CD4-positive, alpha-beta T cell treated with Interleukin-4 for 4 hours (primary cell): ENCODE measurements at regions not wholly inside any gene's neighbourhood (a gene's known extent, or its start where the extent isn't known, plus 50 kb on each side); places are given as distances from the start of the nearest gene placed in this dataset.
"Not testable (repeated sequence)": the region's sequence is repeated elsewhere in the genome, so short reads cannot be mapped to it uniquely, and the experiment has no call there.

Experiments
- DNase-seq: peaks from one replicate; pipeline ENCODE4 v3.0.0-alpha.2; 2020

DNA sequence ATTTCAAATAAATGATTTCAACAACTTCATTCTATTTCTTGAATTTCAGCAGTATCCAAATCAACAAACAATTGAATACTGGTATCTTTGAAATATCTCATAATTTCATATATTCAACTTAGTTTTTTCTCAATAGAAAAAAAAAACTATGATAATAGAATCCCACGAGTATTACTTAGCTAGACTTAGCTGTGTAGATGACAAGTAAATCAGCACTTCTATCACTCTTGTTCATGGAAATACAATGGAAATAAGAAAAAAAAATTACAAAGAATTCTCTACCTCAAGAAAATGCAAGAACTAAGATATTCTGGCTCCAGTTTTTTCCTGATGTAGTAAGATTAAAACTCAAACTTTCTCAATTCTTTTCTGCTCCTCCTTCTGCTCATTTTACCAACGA, 256.2 kb upstream of the KYNU start:
- no peak for DNase-seq

DNA sequence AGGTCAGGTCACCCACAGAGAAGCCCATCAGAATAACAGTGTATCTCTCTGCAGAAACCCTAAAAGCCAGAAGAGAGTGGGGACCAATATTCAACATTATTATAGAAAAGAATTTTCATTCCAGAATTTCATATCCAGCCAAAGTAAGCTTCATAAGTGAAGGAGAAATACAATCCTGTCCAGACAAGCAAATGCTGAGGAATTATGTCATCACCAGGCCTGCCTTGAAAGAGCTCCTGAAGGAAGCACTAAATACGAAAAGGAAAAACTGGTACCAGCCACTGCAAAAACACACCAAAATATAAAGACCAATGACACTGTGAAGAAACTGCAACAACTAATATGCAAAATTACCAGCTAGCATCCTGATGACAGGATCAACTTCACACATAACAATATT, 260.0 kb upstream of the KYNU start:
- DNase-seq: no peak

DNA sequence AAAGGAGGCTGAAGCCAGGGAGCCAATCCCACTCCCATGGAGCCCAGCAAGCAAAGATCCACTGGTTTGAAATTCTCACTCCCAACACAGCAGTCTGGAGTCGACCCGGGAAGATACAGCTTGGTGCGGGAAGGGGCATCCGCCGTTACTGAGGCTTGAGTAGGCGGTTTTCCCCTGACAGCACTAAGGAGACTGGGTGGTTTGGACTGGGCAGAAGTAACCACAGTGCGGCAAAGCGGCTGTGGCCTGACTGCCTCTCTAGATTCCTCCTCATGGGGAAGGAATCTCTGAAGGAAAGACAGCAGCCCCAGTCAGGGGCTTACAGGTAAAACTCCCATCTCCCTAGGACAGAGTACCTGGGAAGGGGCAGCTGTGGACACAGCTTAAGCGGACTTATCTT, 261.6 kb upstream of the KYNU start:
- no peak for DNase-seq

GRCh38 chr2:142613193-142613592, 264.3 kb upstream of the KYNU start:
- DNase-seq: not testable (repeated sequence)

DNA sequence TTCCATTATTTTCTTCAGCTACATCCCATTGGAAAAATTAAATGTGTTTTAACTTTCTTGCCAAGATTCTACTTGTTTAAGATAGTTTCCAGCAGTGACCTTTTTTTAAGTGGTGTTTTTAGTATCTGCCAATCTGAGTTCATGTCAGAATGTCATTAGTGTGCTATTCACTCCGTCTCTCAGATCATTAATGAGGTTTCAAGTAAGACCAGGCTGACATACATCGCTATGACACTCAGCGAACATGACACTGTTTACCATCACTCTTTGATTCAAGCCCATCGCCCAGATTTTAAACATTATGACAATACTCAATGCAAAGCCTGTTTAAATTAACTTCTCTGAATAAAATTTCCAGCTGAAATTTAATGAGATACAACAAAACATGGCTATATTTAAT, 272.0 kb upstream of the KYNU start:
- DNase-seq: no peak

GRCh38 chr2:142603759-142604158, 273.7 kb upstream of the KYNU start:
- no peak for DNase-seq

DNA sequence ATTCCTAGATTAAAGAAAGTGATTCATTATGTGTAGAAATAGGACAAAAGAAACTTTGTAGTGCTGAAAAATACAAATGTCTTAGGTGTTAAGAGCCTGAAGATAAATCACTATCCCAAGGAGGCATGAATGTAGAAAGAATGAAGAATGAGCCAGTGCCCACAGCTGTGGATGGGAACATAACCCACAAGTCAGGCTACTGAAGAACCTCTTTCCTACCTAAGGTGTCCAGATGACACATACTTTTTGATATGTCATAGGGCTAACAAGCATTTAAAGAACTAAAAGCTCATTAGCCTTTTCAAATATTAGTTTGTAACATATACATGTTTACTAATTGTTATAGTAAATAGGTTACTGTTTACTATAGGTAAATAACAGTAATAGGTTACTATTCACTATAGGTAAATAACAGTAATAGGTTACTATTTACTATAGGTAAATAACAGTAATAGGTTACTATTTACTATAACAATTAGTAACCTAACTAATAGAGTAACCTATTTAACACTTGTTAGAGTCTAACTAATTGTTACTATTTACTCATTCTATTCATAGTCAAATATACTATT, 275.0 kb upstream of the KYNU start:
- no peak for DNase-seq

GRCh38 chr2:142601794-142602193, 275.7 kb upstream of the KYNU start:
- DNase-seq: no peak

DNA sequence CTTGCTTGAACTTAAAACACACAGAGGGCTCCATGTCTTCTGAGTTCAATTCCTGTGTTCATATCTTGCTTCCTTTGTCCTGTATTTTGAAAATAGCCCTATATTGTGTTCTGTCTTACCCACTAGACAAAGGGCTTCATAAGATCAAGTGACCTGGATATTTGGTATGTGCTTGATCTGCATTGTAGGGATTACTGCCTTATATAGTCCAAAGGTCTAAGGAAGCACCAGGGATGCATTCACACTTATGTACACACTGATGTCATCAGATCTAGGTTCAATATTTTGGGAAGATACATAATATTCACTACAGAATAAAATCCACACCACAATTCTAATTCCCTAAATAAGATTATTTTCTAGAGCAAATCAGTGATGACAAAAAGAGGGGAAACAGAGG, 278.0 kb upstream of the KYNU start:
- no peak for DNase-seq

DNA sequence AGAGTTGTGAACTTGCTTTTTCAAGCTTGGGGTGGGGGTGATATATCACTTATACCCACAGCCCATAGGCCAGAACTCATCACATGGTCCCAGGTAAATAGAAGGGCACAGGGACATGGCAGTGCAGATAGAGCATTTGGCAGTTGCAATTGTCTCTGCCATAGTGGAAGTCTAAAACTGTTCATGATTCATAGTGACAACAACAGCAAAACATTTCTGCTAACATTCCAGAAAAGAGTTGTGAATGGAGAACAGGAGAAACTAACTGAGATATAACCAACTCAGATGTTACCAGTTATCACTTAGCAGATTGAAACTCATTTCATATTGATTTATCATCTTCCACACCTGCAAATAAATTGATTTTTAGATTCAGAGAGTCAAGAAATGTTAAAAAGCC, 278.6 kb upstream of the KYNU start:
- no peak for DNase-seq

DNA sequence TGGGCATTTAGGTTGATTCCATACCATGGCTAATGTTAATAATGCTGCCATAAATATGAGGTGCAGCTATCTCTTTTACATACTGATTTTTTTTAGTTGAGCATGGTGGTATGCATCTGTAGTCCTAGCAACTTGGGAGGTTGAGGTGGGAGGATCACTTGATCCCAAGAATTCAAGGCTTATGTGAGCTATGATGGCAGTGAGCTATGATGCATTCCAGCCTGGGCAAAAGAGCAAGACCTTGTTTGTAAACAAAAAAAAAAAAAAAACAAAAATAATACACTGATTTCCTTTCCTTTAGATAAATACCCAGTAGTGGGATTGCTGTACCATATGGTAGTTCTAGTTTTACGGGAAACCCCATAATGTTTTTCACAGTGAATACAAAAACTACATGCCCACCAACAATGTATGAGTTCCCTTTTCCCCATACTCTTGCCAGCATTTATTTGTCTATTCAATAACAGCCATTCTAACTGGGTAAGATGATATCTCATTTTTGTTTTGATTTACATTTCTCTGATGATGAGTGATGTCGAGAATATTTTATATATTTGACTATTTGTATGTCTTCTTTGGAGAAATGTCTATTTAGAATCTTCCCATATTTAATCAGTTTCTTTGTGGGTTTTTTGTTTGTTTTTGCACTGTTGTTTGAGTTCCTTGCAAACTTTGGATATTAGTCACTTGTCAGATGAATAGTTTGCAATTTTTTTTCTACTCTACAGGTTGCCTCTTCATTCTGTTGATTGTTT, 281.0 kb upstream of the KYNU start:
- no peak for DNase-seq

DNA sequence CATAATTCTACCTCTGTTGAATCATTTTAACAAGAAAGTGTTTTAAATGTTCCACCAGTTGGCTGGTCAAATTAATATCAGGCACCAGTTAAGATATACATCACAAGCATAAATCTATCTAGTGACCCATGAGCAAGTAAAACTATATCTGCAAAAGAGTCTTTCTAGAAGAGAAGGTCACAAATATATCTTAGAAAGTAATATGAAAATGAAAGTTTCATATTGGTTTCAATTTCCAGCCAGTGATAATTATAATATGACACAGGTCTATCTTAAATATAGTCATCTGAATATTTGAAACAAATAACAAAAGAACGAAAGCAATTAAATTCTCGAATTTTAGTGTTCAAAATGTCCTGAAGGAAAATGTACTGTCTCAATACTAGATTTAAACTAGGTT, 282.5 kb upstream of the KYNU start:
- DNase-seq: no peak

DNA sequence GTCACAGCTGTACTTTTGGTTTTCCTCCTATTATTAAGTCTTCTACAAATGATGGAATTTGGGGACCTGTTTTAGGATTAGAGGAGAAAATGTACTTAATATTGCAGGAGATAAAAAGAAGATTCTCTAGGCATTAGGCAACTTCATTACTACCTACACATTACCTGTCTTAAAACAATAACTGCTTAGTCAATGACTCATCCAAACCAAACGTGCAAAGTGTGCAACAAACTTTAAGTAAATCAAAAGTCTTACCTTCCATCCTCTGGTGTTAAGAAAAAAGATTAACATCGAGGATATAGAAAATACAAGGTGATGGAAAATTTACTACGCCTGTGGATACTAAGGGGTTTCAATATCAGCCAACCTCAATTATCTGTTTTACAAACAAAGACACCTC, 285.3 kb upstream of the KYNU start:
- no peak for DNase-seq

DNA sequence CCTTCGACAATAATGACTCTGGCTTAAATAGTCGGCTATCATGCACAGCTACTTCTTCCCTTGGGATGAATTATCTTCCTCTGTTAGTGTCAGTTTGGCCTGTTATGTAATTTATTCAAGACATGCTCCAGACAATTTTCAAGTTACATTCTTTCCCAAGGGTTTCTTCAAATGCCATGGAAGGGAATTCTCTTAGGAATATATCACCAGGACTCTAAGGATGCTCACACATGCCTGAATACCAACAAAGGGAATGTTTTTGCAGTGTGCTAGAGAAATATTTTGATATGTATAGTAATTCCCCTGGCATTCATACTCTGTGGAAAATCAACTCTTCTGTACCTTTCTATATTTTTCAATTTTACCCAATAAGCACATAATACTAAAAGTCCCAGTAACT, 286.0 kb upstream of the KYNU start:
- no peak for DNase-seq

DNA sequence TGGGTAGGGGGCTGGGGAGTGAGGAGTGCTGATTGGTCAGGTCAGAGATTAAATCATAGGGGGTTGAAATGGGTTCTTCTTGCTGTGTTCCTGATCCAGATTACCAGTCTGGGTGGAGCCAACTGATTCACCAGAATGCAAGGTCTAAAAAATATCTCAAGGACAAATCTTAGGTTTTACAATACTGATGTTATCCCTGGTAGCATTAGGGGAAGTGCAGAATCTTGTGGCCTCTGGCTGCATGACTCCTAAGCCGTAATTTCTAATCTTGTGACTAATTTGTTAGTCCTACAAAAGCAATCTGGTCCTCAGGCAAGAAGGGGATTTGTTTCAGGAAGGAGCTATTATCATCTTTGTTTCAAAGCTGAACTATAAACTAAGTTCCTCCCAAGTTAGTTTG, 289.2 kb upstream of the KYNU start:
- no peak for DNase-seq

- DNase-seq: no peak
These were observed 290.5 kb upstream of the KYNU start for GRCh38 chr2:142586693-142587580.

GRCh38 chr2:142585785-142586184, 291.7 kb upstream of the KYNU start:
- DNase-seq: no peak

DNA sequence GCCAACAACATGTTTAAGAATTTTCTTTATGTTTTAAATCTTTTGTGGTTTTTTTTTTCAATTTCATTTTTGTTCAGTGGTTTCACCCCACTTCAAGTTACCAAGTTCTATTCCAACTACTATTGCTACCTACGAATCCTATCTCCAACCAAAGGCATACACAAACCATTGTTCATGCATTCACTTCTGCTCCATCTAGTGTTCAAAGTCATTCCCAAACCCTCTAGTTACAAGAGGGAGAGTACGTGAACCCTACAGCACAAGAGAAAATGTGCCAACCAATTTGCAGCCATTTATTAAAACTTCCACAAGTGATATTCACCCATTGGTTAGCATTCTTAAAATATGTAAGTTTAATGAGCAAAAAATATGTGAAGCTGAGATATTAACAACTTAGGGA, 295.1 kb upstream of the KYNU start:
- no peak for DNase-seq

- DNase-seq: no peak
These were observed 296.0 kb upstream of the KYNU start for GRCh38 chr2:142581491-142581890.

GRCh38 chr2:142580691-142581090, 296.8 kb upstream of the KYNU start:
- no peak for DNase-seq

DNA sequence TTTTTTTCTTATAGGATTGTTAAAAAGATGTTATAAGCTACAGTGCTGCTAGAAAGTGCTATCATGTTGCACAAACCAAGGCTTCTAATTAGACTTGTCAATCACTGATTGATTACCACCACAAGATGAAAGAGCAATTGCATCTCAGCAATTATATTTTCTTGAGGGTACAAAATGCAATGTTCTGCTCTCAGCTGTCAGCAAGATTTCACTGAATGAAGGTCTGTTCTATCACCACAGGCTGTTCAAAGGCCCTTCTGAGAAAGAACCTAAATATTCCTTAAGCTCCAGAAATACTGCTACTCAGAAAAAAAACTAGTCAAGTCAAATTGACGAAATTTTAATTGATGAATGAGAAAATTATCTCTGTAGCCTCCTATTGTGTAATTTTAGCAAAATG, 301.9 kb upstream of the KYNU start:
- no peak for DNase-seq

GRCh38 chr2:142574388-142574787, 303.1 kb upstream of the KYNU start:
- no peak for DNase-seq

DNA sequence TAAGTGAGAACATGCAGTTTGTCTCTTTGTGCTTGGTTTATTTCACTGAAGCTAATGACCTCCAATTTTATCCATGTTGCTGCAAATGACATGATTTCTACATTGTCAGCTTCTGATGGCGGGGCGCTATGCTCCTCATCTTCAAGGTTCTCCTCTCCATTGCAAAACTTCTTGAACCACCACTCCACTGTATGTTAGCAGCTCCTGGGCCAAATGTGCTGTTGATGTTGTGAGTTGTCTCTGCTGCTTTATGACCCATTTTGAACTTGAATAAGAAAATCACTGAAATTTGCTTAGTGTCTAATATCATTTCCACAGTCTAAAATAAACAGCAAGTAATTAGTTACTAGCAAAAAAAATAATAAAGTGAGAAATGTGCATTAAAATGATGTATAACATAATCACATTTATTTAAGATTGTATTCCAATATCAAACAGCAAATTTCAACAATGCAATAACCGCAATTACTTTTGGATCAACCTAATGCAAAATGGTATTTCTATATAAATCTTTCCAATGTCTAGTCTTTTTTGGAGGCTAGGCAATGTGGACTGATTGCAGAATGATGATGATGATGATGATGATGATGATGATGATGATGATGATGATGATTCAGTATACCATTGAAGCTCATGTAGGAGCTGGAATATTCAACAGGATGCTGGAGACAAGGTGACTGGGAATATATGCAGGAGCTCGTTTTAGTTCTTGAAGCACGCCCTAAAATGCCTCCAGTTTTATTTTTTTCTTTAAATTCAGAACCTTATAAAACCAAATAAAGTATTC, 304.9 kb upstream of the KYNU start:
- DNase-seq: no peak
